HuH-7.5 (cell line): ENCODE measurements at regions not wholly inside any gene's neighbourhood (a gene's known extent, or its start where the extent isn't known, plus 50 kb on each side); places are given as distances from the start of the nearest gene placed in this dataset.
"Not testable (repeated sequence)": the region's sequence is repeated elsewhere in the genome, so short reads cannot be mapped to it uniquely, and the experiment has no call there.

ENCODE experiments used
- DNase-seq: peaks from one replicate; pipeline ENCODE4 v3.0.0; 2011; ENCODE audit warnings: low spot score

- DNase-seq, result not testable (repeated sequence)
These were observed 125.5 kb downstream of the ZNF486 start for GRCh38 chr19:20292520-20292919.

- DNase-seq, result no peak
These were observed 122.2 kb downstream of the ZNF486 start for GRCh38 chr19:20289186-20289585.

- DNase-seq, result no peak
These were observed 120.1 kb downstream of the ZNF486 start for GRCh38 chr19:20287070-20287469.

DNA sequence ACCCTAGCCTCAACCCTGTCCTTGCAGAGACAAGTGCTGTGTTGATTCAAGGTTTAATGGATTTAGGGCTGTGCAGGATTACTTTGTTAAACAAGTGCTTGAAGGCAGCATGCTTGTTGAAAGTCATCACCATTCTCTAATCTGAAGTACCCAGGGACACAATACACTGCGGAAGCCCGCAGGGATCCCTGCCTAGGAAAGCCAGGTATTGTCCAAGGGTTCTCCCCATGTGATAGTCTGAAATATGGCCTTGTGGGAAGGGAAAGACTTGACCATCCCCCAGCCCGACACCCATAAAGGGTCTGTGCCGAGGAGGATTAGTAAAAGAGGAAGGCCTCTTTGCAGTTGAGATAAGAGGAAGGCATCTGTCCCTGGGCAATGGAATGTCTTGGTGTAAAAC is 118.9 kb downstream of the ZNF486 start:
- not testable (repeated sequence) for DNase-seq

- no peak for DNase-seq
These were observed 112.5 kb downstream of the ZNF486 start for GRCh38 chr19:20279516-20279915.

DNA sequence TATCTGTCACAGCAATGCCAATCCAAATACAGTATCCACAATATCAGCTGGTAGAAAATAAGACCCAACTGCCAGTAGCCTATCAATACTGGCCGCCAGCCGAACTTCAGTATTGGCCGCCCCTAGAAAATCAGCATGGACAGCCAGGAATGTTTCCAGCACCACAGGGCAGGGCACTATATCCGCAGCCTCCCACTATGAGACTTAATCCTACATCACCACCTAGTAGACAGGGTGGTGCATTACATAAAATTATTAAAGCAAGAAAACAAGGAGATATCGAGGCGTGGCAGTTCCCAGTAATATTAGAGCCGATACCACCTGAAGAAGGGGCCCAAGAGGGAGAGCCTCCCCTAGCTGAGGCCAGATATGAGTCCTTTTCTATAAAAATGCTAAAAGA is 111.3 kb downstream of the ZNF486 start:
- peak; percentile 12 for DNase-seq

- DNase-seq, result not testable (repeated sequence)
These were observed 109.7 kb downstream of the ZNF486 start for GRCh38 chr19:20276732-20277082.

DNA sequence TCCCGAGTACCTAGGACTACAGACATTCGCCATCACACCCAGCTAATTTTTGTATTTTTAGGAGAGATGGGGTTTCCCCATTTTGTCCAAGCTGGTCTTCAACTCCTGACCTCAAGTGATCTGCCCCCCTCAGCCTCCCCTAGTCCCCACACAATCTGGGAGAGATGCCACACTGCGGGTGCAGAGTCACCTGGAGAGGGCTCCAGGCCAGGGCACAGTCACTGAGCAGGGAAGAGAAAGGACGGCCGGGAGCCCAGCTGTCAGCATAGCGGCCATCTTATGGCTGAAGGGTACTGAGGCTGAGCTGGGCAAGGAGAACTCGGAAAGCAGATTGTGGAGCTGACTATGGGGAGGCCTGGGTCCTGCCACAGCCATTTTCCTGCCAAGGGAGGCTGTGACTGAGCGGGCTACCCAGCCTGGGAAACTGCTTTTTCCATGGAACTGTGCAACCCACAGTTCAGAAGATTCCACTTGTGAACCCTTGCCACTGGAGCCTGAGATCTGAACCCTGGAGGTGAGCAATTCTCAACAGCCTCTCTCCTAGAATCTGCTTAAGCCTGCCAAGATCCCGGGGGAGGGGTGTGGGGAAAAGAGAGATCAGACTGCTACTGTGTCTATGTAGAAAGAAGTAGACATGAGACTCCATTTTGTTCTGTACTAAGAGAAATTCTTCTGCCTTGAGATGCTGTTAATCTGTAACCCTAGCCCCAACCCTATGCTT is 109.2 kb downstream of the ZNF486 start:
- no peak for DNase-seq

GRCh38 chr19:20273951-20274570 is 107.0 kb downstream of the ZNF486 start:
- DNase-seq, result no peak

DNA sequence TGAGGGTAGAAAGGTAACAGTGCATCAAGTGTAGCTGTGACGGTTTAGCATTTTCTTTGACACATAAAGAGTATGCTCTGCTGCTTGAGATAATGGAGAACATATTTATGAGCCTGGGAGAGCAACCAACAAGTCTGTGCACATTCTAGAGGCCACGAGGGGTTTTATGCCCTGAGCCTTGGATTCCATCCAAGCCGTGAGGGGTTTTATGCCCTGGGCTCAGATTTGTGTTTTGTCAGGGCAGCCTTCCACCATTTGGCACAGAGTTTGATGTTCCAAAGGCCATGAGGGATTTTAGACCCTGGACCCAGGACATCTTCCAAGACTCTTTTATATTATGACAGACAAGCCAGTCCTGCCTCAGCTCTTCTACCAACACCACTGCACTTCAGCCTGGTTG is 106.4 kb downstream of the ZNF486 start:
- no peak for DNase-seq

DNA sequence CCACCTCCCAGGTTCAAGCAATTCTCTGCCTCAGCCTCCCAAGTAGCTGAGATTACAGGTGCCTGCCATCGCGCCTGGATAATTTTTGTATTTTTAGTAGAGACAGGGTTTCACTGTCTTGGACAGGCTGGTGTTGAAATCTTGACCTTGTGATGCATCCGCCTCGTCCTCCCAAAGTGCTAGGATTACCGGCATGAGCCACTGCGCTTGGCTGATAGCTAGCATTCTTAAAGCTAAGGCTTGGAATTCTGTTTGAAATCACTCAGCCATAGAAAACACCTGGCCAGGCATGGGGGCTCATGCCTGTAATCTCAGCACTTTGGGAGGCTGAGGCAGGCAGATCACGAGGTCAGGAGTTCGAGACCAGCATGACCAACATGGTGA is 105.6 kb downstream of the ZNF486 start:
- not testable (repeated sequence) for DNase-seq

GRCh38 chr19:20271927-20272626 is 105.1 kb downstream of the ZNF486 start:
- not testable (repeated sequence) for DNase-seq

DNA sequence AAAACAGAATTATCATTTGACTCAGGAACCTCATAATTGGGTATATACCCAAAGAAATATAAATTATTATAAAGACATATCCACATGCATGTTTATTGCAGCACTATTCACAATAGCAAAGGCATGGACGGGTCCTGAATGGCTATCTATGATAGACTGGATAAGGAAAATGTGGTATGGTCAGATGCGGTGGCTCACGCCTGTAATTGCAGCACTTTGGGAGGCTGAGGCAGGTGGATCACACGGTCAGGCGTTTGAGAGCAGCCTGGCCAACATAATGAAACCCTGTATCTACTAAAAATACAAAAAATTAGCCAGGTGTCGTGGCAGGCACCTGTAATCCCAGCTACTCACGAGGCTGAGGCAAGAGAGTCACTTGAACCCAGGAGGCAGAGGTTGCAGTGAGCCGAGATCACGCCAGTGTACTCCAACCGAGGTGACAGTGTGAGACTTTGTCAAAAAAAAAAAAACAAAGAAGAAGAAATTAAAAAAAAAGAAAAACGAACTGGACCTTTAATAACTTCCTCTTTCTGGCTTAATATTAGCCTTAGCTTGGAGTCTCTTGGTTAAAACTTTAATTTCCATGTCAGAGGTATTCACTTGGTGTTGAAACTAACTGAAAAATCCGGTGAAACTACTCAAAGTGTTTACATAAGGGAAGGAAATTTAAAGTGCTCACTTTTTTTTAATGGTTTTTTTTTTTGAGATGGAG is 104.4 kb downstream of the ZNF486 start:
- no peak for DNase-seq

DNA sequence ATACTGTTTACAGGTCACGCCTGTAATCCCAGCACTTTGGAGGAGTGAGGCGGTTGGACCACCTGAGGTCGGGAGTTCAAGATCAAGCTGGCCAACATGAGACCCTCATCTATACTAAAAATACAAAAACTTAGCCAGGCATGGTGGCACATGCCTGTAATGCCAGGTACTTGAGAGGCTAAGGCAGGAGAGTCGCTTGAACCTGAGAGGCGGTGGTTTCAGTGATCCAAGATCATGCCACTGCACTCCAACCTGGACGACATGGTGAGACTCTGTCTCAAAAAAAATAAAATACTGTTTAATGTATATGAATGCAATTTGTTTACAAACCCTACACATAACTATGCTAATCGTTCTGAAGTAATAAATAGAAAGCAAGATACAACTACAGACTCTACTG is 102.4 kb downstream of the ZNF486 start:
- DNase-seq, result no peak

GRCh38 chr19:20261513-20261912 is 94.5 kb downstream of the ZNF486 start:
- not testable (repeated sequence) for DNase-seq

DNA sequence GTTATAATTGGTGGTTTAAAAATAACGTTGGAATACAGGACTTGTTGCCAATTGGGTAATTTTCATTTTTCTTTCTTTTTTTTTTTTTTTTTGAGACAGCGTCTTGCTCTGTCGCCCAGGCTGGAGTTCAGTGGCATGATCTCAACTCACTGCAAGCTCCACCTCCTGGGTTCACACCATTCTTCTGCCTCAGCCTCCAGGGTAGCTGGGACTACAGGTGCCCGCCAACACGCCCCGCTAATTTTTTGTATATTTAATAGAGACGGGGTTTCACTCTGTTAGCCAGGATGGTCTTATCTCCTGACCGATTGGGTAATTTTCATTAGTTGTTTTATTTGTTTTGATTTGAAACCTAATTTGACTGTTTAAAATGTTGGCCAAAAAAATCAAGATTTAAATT is 93.7 kb downstream of the ZNF486 start:
- DNase-seq, result not testable (repeated sequence)

GRCh38 chr19:20259615-20260014 is 92.6 kb downstream of the ZNF486 start:
- DNase-seq, result no peak

- DNase-seq, result no peak
These were observed 89.6 kb downstream of the ZNF486 start for GRCh38 chr19:20256606-20257005.

GRCh38 chr19:20254121-20254520 is 87.1 kb downstream of the ZNF486 start:
- no peak for DNase-seq

DNA sequence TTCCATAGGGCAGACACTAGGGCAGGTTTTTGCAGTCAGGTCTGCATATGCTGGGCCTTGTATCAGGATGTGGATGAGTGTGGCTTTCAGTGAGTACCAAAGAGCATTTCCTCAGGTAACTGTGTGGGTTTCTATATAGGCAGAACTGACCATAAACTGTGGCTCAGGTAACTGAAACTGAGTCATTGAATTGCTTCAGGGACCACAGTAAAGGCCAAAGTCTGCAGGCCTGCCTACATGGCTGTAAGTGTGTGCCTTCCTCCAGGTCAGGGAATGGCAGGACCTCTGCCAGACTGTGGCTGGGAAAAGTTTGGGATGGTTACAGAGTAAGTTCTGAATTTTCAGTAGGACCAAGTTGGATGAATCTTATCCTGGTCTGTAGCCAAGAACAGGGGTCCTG is 85.6 kb downstream of the ZNF486 start:
- DNase-seq, result no peak

DNA sequence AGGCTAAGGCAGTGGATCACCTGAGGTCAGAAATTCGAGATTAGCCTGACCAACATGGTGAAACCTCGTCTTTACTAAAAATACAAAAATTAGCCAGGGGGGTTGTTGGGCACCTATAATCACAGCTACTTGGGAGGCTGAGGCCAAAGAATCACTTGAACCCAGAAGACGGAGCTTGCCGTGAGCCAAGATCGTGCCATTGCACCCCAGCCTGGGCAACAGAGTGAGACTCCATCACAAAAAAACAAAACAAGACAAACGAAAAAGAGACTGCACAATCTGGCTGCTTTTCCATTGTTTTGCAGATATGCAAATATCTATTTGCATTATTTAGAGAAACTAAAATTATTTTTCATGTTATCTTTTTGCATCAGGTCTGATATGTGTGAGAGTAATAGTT is 83.6 kb downstream of the ZNF486 start:
- DNase-seq, result no peak

GRCh38 chr19:20250121-20250520 is 83.1 kb downstream of the ZNF486 start:
- DNase-seq, result no peak
